GM23248 (cell line): ENCODE measurements at regions not wholly inside any gene's neighbourhood (a gene's known extent, or its start where the extent isn't known, plus 50 kb on each side); places are given as distances from the start of the nearest gene placed in this dataset.
"Not testable (repeated sequence)": the region's sequence is repeated elsewhere in the genome, so short reads cannot be mapped to it uniquely, and the experiment has no call there.

ENCODE experiments used
- EZH2 ChIP-seq: fragments of 200-600 bp; sonication (generic); IDR thresholded peaks from 2 replicates; pipeline ENCODE4 v1.6.1; 2018; ENCODE audit warnings: antibody characterized with exemption, mild to moderate bottlenecking; ENCODE audit not compliant: insufficient read depth, poor library complexity, severe bottlenecking
- EZH2phosphoT487 ChIP-seq: fragments of 200-600 bp; sonication (generic); IDR thresholded peaks from 2 replicates; pipeline ENCODE4 v1.6.1; 2018; ENCODE audit warnings: antibody characterized with exemption, moderate library complexity, mild to moderate bottlenecking, low read depth; ENCODE audit not compliant: insufficient read depth

- TF ChIP-seq EZH2phosphoT487, EZH2: not testable (repeated sequence)
These were observed 295.3 kb downstream of the HIVEP2 start for GRCh38 chr6:142649438-142650234.
